PC-3 (cell line): ENCODE measurements at regions not wholly inside any gene's neighbourhood (a gene's known extent, or its start where the extent isn't known, plus 50 kb on each side); places are given as distances from the start of the nearest gene placed in this dataset.

Experiments
- EZH2 ChIP-seq: fragments of 300-600 bp; sonication (generic); IDR thresholded peaks from one replicate; pipeline ENCODE4 v1.6.1; 2017; ENCODE audit warnings: antibody characterized with exemption, mild to moderate bottlenecking, low read length; ENCODE audit not compliant: unreplicated experiment
- EZH2phosphoT487 ChIP-seq: fragments of 300-600 bp; sonication (generic); IDR thresholded peaks from 2 replicates; pipeline ENCODE4 v1.6.1; 2018; ENCODE audit warnings: mild to moderate bottlenecking, antibody characterized with exemption, low read length, borderline replicate concordance
- TF ChIP-seq, protein P1 (sequence below): fragments of 300-600 bp; sonication (generic); conservative IDR thresholded peaks from 2 replicates; pipeline ENCODE4 v1.5.1; 2017; ENCODE audit warnings: antibody characterized with exemption, low read depth, mild to moderate bottlenecking, low read length

GRCh38 chr15:77695961-77696582, 63.4 kb upstream of the LINGO1 start:
- TF ChIP-seq, protein P1, sequence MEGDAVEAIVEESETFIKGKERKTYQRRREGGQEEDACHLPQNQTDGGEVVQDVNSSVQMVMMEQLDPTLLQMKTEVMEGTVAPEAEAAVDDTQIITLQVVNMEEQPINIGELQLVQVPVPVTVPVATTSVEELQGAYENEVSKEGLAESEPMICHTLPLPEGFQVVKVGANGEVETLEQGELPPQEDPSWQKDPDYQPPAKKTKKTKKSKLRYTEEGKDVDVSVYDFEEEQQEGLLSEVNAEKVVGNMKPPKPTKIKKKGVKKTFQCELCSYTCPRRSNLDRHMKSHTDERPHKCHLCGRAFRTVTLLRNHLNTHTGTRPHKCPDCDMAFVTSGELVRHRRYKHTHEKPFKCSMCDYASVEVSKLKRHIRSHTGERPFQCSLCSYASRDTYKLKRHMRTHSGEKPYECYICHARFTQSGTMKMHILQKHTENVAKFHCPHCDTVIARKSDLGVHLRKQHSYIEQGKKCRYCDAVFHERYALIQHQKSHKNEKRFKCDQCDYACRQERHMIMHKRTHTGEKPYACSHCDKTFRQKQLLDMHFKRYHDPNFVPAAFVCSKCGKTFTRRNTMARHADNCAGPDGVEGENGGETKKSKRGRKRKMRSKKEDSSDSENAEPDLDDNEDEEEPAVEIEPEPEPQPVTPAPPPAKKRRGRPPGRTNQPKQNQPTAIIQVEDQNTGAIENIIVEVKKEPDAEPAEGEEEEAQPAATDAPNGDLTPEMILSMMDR: no peak
- TF ChIP-seq EZH2phosphoT487: no peak
- TF ChIP-seq EZH2: no peak
